Lower leg skin (tissue), 3 donors: ENCODE measurements at regions not wholly inside any gene's neighbourhood (a gene's known extent, or its start where the extent isn't known, plus 50 kb on each side); places are given as distances from the start of the nearest gene placed in this dataset.
"Not testable (repeated sequence)": the region's sequence is repeated elsewhere in the genome, so short reads cannot be mapped to it uniquely, and the experiment has no call there.

Experiments used
- POLR2A ChIP-seq, 2 donors: fragments of 450-650 bp; IDR thresholded peaks; one replicate each; pipeline ENCODE4 v1.6.1; 2016 to 2017; ENCODE audit warnings: antibody characterized with exemption in 2 of 2, mild to moderate bottlenecking in 1 of 2, moderate library complexity in 1 of 2
- TF ChIP-seq, protein P1 (sequence below), 3 donors: fragments of 450-650 bp; IDR thresholded peaks; one replicate each; pipeline ENCODE4 v1.5.1; 2016; ENCODE audit warnings: antibody characterized with exemption in 3 of 3, mild to moderate bottlenecking in 3 of 3, moderate library complexity in 2 of 3

DNA sequence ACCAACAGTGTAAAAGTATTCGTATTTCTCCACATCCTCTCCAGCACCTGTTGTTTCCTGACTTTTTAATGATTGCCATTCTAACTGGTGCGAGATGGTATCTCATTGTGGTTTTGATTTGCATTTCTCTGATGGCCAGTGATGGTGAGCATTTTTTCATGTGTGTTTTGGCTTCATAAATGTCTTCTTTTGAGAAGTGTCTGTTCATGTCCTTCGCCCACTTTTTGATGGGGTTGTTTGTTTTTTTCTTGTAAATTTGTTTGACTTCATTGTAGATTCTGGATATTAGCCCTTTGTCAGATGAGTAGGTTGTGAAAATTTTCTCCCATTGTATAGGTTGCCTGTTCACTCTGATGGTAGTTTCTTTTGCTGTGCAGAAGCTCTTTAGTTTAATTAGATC is 86.9 kb downstream of the CCDC74A start:
- TF ChIP-seq, protein P1, sequence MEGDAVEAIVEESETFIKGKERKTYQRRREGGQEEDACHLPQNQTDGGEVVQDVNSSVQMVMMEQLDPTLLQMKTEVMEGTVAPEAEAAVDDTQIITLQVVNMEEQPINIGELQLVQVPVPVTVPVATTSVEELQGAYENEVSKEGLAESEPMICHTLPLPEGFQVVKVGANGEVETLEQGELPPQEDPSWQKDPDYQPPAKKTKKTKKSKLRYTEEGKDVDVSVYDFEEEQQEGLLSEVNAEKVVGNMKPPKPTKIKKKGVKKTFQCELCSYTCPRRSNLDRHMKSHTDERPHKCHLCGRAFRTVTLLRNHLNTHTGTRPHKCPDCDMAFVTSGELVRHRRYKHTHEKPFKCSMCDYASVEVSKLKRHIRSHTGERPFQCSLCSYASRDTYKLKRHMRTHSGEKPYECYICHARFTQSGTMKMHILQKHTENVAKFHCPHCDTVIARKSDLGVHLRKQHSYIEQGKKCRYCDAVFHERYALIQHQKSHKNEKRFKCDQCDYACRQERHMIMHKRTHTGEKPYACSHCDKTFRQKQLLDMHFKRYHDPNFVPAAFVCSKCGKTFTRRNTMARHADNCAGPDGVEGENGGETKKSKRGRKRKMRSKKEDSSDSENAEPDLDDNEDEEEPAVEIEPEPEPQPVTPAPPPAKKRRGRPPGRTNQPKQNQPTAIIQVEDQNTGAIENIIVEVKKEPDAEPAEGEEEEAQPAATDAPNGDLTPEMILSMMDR (IDR thresholded peaks at IDR 0.05): not testable (repeated sequence)
- TF ChIP-seq POLR2A (IDR thresholded peaks at IDR 0.05): not testable (repeated sequence)
